Sigmoid colon (tissue), 4 donors: ENCODE measurements at regions not wholly inside any gene's neighbourhood (a gene's known extent, or its start where the extent isn't known, plus 50 kb on each side); places are given as distances from the start of the nearest gene placed in this dataset.

Experiments
- CTCF ChIP-seq, 4 experiments: fragments of 450-650 bp in 3 of 4; fragments of 200-600 bp in 1 of 4; IDR thresholded peaks; one replicate each; pipeline ENCODE4 v1.5.1; 2016 to 2019; ENCODE audit warnings: antibody characterized with exemption in 4 of 4, mild to moderate bottlenecking in 3 of 4, moderate library complexity in 2 of 4
- EP300 ChIP-seq, 4 donors: sonication (generic); formaldehyde crosslinking; IDR thresholded peaks; one replicate each; pipeline ENCODE4 v1.6.1; 2017; ENCODE audit warnings: antibody characterized with exemption in 4 of 4

DNA sequence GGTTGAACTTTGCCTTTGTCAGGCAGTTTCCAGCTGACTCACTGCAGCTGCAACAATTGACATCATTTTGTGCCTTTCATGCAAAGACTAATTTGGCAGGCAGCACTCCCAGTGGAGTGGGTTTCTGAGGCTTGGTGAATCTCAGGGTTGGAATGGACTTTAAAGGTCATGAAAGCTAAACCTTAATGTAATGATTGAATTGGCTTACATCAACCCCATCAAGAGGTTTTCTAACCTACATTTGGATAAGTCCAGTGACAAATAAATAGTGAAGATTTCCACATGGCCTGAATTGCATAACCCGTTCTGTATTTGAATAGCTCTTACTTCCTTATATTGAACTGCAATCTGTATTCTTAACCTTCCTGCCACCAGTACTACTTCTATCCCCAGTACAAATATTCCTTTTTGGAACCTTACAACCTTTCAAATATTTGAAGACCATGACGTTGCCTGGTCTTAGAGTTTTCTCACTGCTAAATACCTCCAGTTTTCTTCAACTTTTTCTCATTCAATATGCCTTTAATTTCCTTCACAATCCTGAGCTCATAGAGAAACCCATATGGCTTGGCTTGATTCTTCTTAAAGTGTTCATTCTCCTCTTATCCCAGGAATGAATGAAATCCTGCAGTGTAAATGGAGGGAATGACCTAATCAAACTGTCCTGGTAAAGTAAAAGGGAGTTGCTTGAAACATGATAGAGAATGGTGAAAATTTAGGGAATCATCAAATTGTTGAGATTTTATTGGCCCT, 168.1 kb upstream of the NOVA1 start:
- TF ChIP-seq EP300 (IDR thresholded peaks at IDR 0.05) (no peak), CTCF (IDR thresholded peaks at IDR 0.05) (no peak)
